PC-3 (cell line): ENCODE measurements at regions not wholly inside any gene's neighbourhood (a gene's known extent, or its start where the extent isn't known, plus 50 kb on each side); places are given as distances from the start of the nearest gene placed in this dataset.

Experiments
- EZH2 ChIP-seq: fragments of 300-600 bp; sonication (generic); IDR thresholded peaks from one replicate; pipeline ENCODE4 v1.6.1; 2017; ENCODE audit warnings: antibody characterized with exemption, mild to moderate bottlenecking, low read length; ENCODE audit not compliant: unreplicated experiment
- EZH2phosphoT487 ChIP-seq: fragments of 300-600 bp; sonication (generic); IDR thresholded peaks from 2 replicates; pipeline ENCODE4 v1.6.1; 2018; ENCODE audit warnings: mild to moderate bottlenecking, antibody characterized with exemption, low read length, borderline replicate concordance
- TF ChIP-seq, protein P1 (sequence below): fragments of 300-600 bp; sonication (generic); conservative IDR thresholded peaks from 2 replicates; pipeline ENCODE4 v1.5.1; 2017; ENCODE audit warnings: antibody characterized with exemption, low read depth, mild to moderate bottlenecking, low read length

DNA sequence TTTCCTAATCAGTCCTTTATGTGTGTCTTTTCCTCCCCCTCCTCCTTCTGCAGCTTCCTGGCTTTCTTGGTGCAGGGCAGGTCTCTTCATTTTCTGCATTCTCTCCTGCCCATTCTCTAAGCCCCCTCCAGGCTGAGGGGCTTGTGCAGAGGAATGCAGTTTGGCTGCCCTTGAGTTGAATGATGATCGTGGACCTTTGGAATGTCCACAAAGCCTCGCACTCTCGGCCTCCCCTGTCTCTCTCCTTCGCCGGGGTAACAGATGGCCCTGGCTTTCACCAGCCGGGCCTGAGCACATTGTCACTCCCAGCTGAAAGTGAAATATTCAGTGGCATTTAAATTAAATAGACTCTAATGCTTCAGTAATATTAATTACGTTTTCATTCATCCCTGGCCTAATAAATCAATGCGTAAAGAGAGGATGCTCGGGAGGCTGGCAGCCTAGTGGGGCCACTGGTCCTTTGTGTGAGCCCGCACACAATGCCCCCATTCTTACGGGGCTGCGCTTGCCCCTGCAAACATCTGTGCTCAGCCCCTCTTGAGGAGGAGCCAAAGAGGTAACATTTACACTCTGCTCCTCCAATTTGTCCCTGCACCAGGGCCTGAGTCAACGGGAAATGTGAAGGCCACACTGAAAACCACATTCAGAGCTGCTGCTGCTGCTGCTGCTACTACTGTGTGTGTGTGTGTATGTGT is 64.9 kb upstream of the PAX6 start:
- TF ChIP-seq EZH2phosphoT487 (no peak), EZH2 (no peak)
- TF ChIP-seq, protein P1, sequence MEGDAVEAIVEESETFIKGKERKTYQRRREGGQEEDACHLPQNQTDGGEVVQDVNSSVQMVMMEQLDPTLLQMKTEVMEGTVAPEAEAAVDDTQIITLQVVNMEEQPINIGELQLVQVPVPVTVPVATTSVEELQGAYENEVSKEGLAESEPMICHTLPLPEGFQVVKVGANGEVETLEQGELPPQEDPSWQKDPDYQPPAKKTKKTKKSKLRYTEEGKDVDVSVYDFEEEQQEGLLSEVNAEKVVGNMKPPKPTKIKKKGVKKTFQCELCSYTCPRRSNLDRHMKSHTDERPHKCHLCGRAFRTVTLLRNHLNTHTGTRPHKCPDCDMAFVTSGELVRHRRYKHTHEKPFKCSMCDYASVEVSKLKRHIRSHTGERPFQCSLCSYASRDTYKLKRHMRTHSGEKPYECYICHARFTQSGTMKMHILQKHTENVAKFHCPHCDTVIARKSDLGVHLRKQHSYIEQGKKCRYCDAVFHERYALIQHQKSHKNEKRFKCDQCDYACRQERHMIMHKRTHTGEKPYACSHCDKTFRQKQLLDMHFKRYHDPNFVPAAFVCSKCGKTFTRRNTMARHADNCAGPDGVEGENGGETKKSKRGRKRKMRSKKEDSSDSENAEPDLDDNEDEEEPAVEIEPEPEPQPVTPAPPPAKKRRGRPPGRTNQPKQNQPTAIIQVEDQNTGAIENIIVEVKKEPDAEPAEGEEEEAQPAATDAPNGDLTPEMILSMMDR = no peak
